OCI-LY1 (cell line): ENCODE measurements at regions not wholly inside any gene's neighbourhood (a gene's known extent, or its start where the extent isn't known, plus 50 kb on each side); places are given as distances from the start of the nearest gene placed in this dataset.

Experiments used
- H2AFZ ChIP-seq: fragments of 200-600 bp; sonication (generic), shearing (Covaris generic); 2 replicates; pipeline ENCODE4 v1.6.0; 2014; ENCODE audit warnings: antibody characterized with exemption, mild to moderate bottlenecking, low read length
- H3F3A ChIP-seq: fragments of 200-600 bp; sonication (generic), shearing (Covaris generic); 2 replicates; pipeline ENCODE4 v1.6.0; 2014; ENCODE audit warnings: mild to moderate bottlenecking, antibody characterized with exemption, low read length, moderate library complexity; ENCODE audit not compliant: insufficient read depth
- H3K27ac ChIP-seq: fragments of 200-600 bp; sonication (generic); 2 replicates; pipeline ENCODE4 v1.5.1; 2014; ENCODE audit warnings: low read length, mixed run types, mild to moderate bottlenecking, low read depth; ENCODE audit not compliant: poor library complexity, severe bottlenecking
- H3K27me3 ChIP-seq: fragments of 200-600 bp; sonication (generic); 2 replicates; pipeline ENCODE4 v1.6.0; 2014; ENCODE audit warnings: antibody characterized with exemption, mild to moderate bottlenecking, low read length, moderate library complexity; ENCODE audit not compliant: insufficient read depth
- H3K36me3 ChIP-seq: fragments of 200-600 bp; sonication (generic); 2 replicates; pipeline ENCODE4 v1.6.1; 2014; ENCODE audit warnings: mild to moderate bottlenecking, antibody characterized with exemption, low read length, moderate library complexity, mixed read lengths; ENCODE audit not compliant: insufficient read depth
- H3K4me1 ChIP-seq: fragments of 200-600 bp; sonication (generic); 2 replicates; pipeline ENCODE4 v1.5.1; 2014; ENCODE audit warnings: mild to moderate bottlenecking, low read length, moderate library complexity; ENCODE audit not compliant: insufficient read depth, severe bottlenecking
- H3K4me2 ChIP-seq: fragments of 200-600 bp; sonication (generic), shearing (Covaris generic); 2 replicates; pipeline ENCODE4 v1.6.1; 2014; ENCODE audit warnings: low read length
- H3K4me3 ChIP-seq: fragments of 200-600 bp; sonication (generic); 2 replicates; pipeline ENCODE4 v1.5.1; 2014; ENCODE audit warnings: low read length, low read depth, mild to moderate bottlenecking, mixed read lengths; ENCODE audit not compliant: poor library complexity, severe bottlenecking
- H3K79me2 ChIP-seq: fragments of 200-600 bp; shearing (Covaris generic); 2 replicates; pipeline ENCODE4 v1.6.1; 2016; ENCODE audit warnings: mixed run types, low read length, mixed read lengths; ENCODE audit not compliant: insufficient read depth
- H3K9ac ChIP-seq: fragments of 200-600 bp; sonication (generic), shearing (Covaris generic); 2 replicates; pipeline ENCODE4 v1.6.1; 2014; ENCODE audit warnings: mild to moderate bottlenecking, low read length, mixed read lengths
- H3K9me2 ChIP-seq: fragments of 200-600 bp; sonication (generic), shearing (Covaris generic); 2 replicates; pipeline ENCODE4 v1.6.1; 2014; ENCODE audit warnings: low read depth, mild to moderate bottlenecking, low read length, mixed read lengths
- H3K9me3 ChIP-seq: fragments of 200-600 bp; shearing (Covaris generic); 2 replicates; pipeline ENCODE4 v1.6.1; 2014; ENCODE audit warnings: low read length, mixed read lengths
- H4K20me1 ChIP-seq: fragments of 200-600 bp; sonication (generic), shearing (Covaris generic); 2 replicates; pipeline ENCODE4 v1.6.0; 2016; ENCODE audit warnings: mild to moderate bottlenecking, low read length; ENCODE audit not compliant: insufficient read depth
- CTCF ChIP-seq: fragments of 200-600 bp; sonication (generic), shearing (Covaris generic); IDR thresholded peaks from 2 replicates; pipeline ENCODE4 v1.5.1; 2017; ENCODE audit warnings: mild to moderate bottlenecking, antibody characterized with exemption, low read length, moderate library complexity, mixed read lengths
- EZH2 ChIP-seq: fragments of 200-600 bp; sonication (generic), shearing (Covaris generic); IDR thresholded peaks from 2 replicates; pipeline ENCODE4 v1.8.0; 2017; ENCODE audit warnings: borderline replicate concordance, mixed run types, mild to moderate bottlenecking, antibody characterized with exemption, low read length, moderate library complexity, mixed read lengths

DNA sequence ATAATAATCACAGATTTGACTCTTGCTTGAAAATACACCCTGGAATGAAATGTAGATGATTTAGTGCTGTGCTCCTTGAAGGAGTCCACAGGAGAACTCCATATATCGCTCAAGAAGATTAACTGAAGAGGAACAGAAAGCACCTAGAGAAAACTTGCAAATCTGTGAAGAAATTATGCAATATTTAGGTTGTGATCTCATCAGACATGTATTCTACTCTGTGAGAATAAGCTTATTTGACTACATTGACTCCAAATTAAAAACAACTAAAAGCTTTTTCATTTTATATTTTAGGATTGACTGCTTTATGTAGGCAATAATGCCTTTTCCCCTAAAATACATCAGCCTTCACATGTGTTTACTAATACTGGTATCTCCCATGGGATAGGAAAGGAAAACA is 906.6 kb upstream of the LRATD1 start:
- Histone ChIP-seq H3K27ac (no peak overlapping the region), H3K27me3 (no peaks in the 10 kb centered on the region), H3K4me3 (no peak overlapping the region), H3K4me1 (no peaks in the 10 kb centered on the region), H3F3A (no peaks in the 10 kb centered on the region), H4K20me1 (no peaks in the 10 kb centered on the region), H3K9me2 (no peaks in the 10 kb centered on the region), H3K4me2 (no peak overlapping the region), H3K36me3 (no peaks in the 10 kb centered on the region), H2AFZ (no peak overlapping the region), H3K9ac (no peak overlapping the region), H3K9me3 (no peaks in the 10 kb centered on the region), H3K79me2 (no peaks in the 10 kb centered on the region)
- TF ChIP-seq CTCF (no peak), EZH2 (no peak)

- no peaks in the 10 kb centered on the region for H3K9me2 ChIP-seq
- no peak overlapping the region for H3K4me2 ChIP-seq
- H3K36me3 ChIP-seq = no peaks in the 10 kb centered on the region
- H3K79me2 ChIP-seq = no peaks in the 10 kb centered on the region
- H3K4me1 ChIP-seq = no peaks in the 10 kb centered on the region
- H3K27me3 ChIP-seq = no peaks in the 10 kb centered on the region
- H3K9ac ChIP-seq = no peak overlapping the region
- no peaks in the 10 kb centered on the region for H4K20me1 ChIP-seq
- no peak overlapping the region for H3K27ac ChIP-seq
- H3K4me3 ChIP-seq = no peak overlapping the region
- no peaks in the 10 kb centered on the region for H3F3A ChIP-seq
- H3K9me3 ChIP-seq = no peaks in the 10 kb centered on the region
- no peak for TF ChIP-seq EZH2
- TF ChIP-seq CTCF = no peak
- no peak overlapping the region for H2AFZ ChIP-seq
These were observed 887.2 kb upstream of the LRATD1 start for GRCh38 chr2:13745330-13745729.

DNA sequence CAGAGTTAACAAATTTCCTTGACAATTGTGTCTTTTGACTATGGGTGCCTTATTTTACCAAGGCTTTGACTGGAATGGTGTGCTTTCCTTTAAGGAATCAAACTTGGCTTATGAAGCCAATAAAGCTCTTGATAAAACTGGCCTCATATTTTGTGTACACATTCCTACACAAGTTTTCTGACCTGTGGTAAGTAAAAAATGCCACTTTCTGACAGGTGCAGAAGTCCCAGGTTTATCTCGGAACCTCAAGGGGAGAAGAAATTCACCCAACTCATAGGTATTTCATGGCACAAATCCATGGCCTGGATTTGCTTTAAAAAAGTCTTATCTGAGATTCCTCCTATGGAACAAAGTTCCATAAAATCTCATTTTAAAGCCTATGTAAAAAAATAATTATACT is 880.6 kb upstream of the LRATD1 start:
- Histone ChIP-seq H3K27ac (no peak overlapping the region), H3K36me3 (no peaks in the 10 kb centered on the region), H4K20me1 (no peaks in the 10 kb centered on the region), H3K27me3 (no peaks in the 10 kb centered on the region), H3K4me2 (no peak overlapping the region), H3K4me1 (no peaks in the 10 kb centered on the region), H2AFZ (no peak overlapping the region), H3K79me2 (no peaks in the 10 kb centered on the region), H3K4me3 (no peak overlapping the region), H3K9me3 (no peaks in the 10 kb centered on the region), H3K9me2 (no peaks in the 10 kb centered on the region), H3F3A (no peaks in the 10 kb centered on the region), H3K9ac (no peak overlapping the region)
- TF ChIP-seq EZH2 (no peak), CTCF (no peak)
